Prostate gland (tissue), 2 donors: ENCODE measurements at regions not wholly inside any gene's neighbourhood (a gene's known extent, or its start where the extent isn't known, plus 50 kb on each side); places are given as distances from the start of the nearest gene placed in this dataset.
"Not testable (repeated sequence)": the region's sequence is repeated elsewhere in the genome, so short reads cannot be mapped to it uniquely, and the experiment has no call there.

Experiments used
- POLR2A ChIP-seq: fragments of 450-650 bp; IDR thresholded peaks from one replicate; pipeline ENCODE4 v1.6.1; 2016; ENCODE audit warnings: antibody characterized with exemption, mild to moderate bottlenecking
- POLR2AphosphoS5 ChIP-seq: sonication (generic); formaldehyde crosslinking; IDR thresholded peaks from one replicate; pipeline ENCODE4 v1.6.1; 2017; ENCODE audit warnings: antibody characterized with exemption
- TF ChIP-seq, protein P1 (sequence below), 4 experiments: fragments of 200-600 bp in 2 of 4; fragments of 450-650 bp in 2 of 4; sonication (generic) in 2 of 4; IDR thresholded peaks; 1 replicate in 3 of 4; 2 replicates in 1 of 4; pipeline ENCODE4 v1.5.1; 2016 to 2019; ENCODE audit warnings: antibody characterized with exemption in 4 of 4, mild to moderate bottlenecking in 2 of 4, moderate library complexity in 2 of 4

DNA sequence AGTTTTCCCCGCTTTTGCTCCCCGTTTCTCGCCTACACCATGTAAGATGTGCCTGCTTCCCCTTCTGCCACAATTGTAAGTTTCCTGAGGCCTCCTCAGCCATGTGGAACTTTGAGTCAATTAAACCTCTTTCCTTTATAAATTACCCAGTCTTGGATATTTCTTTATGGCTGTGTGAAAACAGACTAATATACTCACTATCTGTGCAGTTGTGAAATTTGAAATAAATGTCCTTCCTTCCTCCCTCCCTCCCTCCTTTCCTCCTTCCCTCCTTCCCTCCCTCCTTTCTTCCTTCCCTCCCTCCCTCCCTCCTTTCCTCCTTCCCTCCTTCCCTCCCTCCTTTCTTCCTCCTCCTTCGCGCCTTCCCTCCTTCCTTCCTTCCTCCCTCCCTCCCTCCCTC is 132.8 kb downstream of the RFPL4B start:
- TF ChIP-seq, protein P1, sequence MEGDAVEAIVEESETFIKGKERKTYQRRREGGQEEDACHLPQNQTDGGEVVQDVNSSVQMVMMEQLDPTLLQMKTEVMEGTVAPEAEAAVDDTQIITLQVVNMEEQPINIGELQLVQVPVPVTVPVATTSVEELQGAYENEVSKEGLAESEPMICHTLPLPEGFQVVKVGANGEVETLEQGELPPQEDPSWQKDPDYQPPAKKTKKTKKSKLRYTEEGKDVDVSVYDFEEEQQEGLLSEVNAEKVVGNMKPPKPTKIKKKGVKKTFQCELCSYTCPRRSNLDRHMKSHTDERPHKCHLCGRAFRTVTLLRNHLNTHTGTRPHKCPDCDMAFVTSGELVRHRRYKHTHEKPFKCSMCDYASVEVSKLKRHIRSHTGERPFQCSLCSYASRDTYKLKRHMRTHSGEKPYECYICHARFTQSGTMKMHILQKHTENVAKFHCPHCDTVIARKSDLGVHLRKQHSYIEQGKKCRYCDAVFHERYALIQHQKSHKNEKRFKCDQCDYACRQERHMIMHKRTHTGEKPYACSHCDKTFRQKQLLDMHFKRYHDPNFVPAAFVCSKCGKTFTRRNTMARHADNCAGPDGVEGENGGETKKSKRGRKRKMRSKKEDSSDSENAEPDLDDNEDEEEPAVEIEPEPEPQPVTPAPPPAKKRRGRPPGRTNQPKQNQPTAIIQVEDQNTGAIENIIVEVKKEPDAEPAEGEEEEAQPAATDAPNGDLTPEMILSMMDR (IDR thresholded peaks at IDR 0.05) = not testable (repeated sequence)
- TF ChIP-seq POLR2A, POLR2AphosphoS5: not testable (repeated sequence)
